ENCODE measurements at regions not wholly inside any gene's neighbourhood (a gene's known extent, or its start where the extent isn't known, plus 50 kb on each side); places are given as distances from the start of the nearest gene placed in this dataset.
"Not testable (repeated sequence)": the region's sequence is repeated elsewhere in the genome, so short reads cannot be mapped to it uniquely, and the experiment has no call there.

DNA sequence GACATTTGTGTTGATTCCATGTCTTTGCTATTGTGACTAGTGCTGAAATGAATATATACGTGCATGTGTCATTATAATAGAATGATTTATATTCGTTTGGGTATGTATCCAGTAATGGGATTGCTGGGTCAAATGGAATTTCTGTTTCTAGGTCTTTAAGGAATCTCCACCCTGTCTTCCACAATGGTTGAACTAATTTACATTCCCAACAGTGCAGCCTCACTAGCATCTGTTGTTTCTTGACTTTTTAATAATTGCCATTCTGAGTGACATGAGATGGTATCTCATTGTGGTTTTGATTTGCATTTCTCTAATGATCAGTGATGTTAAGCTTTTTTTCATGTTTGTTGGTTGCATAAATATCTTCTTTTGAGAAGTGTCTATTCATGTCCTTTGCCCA is 291.2 kb downstream of the FAT4 start:
- FAIRE-seq = not testable (repeated sequence)

GRCh38 chr4:125620066-125620860 is 305.5 kb downstream of the FAT4 start:
- peak; percentile 93 for FAIRE-seq

DNA sequence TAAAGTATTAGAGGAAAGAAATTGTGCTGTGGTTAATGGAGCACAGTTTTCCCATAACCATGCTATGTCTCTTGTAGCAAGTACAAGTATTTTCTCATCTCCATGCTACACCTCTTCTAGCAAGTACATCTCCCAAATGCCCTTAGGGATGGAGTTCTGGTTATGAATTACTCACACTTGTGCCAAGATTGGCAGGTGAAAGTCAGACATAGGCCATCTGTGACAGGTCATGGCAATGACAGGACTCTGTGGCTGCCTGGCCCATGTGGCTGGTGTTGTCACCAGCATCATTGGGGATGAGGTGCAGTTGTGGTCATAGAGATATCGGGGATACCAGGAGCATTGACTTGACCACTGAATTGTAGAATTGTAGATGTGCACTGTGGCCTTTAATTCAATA is 310.2 kb downstream of the FAT4 start:
- no peak for FAIRE-seq

GRCh38 chr4:125626946-125627345 is 312.2 kb downstream of the FAT4 start:
- FAIRE-seq = no peak

- FAIRE-seq = no peak
These were observed 324.4 kb downstream of the FAT4 start for GRCh38 chr4:125639182-125639621.

DNA sequence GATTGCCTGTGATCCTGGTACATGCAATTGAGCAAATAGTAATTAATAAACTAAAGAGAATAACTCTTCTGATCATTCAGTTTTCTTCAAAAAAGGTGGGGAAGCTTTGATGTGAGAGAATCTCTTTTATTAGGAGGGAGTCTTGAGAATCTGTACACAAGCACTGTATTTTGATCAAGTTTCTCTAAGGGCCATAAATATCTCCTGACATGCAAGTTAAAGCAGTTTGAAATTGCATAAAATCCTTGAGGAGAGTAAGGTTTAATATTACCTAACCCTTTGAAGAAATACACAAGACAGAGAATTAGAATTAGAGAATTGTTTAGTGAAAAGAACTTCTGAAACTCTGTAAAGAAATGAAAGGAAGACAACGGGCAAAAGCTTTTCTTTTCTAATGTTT is 326.9 kb downstream of the FAT4 start:
- no peak for FAIRE-seq

- FAIRE-seq = no peak
These were observed 327.9 kb downstream of the FAT4 start for GRCh38 chr4:125642645-125643044.

- FAIRE-seq = no peak
These were observed 334.7 kb downstream of the FAT4 start for GRCh38 chr4:125649452-125649851.

DNA sequence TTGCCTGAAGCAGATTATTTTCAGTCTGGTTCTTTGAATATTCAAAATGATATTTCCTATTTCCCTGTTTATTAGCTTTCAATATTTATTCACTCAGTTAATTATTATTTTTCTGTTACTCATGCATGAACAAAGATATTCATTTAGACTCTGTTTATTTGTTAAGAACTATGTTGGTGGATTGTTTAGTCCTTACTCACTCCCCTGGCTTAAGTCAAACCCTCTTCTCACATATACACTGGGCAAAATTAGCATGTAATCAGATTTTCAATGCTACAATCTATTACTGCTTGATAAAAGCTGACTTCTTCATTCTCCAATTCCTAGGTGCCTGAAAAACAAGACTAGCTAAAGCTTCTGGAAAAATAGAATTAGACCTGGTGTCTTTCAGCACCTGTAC is 335.8 kb downstream of the FAT4 start:
- no peak for FAIRE-seq

GRCh38 chr4:125651707-125652357 is 337.1 kb downstream of the FAT4 start:
- not testable (repeated sequence) for FAIRE-seq

DNA sequence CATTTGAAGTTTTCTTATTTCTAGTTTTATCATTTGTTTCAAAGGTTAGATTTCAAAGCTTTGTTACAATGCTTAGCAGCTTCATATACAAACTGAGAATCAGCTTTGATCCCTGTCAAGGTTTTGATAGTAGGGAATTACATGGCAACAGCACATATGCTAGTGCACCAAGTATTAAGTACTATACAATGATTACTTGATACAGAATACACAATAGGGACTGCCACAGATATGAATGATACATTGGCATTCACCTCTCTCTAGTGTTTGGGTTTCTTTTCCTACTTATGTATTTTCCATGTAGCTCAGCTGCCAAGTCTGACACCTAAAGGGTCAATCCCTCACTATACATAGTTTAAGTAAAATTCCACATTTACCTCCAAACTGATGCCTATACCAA is 344.0 kb downstream of the FAT4 start:
- FAIRE-seq = no peak

GRCh38 chr4:125663896-125664767 is 349.4 kb downstream of the FAT4 start:
- FAIRE-seq = no peak

DNA sequence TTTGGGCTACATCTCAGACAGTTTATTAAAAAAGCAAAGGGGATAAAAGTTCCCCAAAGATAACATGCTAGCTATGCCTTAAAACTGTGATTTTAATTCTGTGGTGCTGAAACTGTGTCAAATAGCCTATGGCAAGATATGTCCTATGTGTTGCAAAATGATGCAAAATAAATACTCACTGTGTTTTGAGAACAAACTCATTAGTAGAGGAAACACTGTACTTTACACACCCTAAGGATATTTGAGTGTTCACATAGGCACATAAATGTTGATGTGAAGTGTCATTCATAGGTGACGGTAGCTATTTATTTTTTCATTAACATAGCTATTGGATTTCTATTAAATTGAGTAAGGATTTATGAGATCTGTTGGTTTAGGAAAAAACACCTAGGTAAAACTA is 351.9 kb downstream of the FAT4 start:
- FAIRE-seq = no peak

DNA sequence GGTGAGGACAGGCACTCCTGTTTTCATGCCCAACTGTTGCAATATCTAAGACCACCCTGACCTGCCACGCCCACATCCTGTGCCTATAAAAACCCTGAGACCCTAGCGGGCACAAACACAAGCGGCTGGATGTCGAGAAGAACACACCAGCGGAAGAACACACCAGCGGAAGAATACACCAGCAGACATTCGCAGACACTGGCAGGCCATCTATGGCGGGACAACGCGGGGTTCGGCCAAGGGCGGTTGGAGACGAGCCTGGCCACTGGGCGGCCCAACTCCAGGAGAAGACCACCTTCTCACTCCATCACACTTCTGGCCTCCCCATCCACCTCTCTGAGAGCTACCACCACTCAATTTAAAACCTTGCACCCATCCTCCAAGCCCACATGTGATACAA is 361.4 kb downstream of the FAT4 start:
- no peak for FAIRE-seq

DNA sequence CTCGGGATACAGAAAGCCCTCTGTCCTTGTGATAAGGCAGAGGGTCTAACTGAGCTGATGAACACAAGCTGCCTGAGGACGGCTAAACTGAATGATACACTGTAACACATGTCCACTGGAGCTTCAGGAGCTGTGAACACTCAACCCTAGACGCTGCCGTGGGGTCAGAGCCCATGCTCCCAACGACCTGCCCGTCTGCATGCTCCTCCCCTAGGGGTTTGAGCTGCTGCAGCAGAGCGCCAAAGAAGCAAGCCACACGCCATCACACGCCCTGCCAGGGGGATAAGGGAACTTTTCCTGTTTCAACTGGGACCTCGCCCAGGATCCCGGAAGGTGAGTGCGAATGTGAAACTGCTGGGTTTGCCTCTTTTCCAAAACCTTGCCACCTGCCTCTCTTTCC is 361.8 kb downstream of the FAT4 start:
- FAIRE-seq = no peak

DNA sequence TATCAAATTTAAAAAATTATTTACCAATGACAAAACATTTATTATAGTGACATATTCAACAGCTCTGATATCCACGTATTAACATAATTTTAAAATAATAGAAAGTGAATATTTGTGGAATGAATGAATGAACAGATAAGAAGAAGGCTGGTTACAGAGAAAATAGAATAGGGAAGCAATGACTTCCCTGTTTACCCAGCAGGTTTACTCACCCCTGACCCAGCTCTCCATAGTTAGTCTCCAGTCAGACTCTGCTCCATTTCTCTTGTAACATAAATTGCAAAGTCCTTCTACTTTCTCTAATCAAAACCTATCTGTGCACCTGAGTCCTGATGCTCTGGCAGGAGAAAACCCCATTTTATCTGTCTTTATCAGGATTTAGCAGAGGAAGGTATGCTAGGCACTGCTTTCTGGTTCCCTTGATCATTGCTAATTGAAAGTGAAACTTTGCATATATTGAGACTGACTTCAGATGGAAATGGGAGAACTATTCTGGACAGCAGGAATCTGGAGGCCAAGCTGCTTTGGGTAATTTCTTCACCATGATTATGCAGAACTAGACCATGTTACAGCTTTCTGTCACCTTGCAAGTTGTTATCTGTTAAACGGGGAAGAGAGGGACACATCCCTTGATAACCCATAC is 363.0 kb downstream of the FAT4 start:
- no peak for FAIRE-seq

- FAIRE-seq = no peak
These were observed 365.2 kb downstream of the FAT4 start for GRCh38 chr4:125679989-125680388.

- no peak for FAIRE-seq
These were observed 366.5 kb downstream of the FAT4 start for GRCh38 chr4:125681240-125681639.

DNA sequence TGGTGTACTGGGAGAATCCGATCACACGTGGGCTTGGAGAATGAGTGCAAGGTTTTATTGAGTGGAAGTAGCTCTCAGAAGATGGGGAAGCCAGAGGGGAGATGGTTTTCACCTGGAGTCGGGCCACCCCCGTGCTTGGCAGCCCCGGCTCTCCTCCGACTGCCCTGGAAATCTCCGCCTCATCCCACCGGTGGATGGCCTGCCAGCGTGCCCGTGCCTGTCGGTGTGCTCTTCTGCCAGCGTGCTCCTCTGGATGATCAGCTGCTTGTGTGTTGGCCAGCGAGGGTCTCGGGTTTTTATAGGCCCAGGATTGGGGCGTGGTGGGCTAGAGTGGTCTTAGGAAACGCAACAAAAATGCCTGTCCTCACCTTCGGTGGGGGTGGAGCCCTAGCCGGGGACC is 368.0 kb downstream of the FAT4 start:
- FAIRE-seq = no peak

- no peak for FAIRE-seq
These were observed 374.1 kb downstream of the FAT4 start for GRCh38 chr4:125688841-125689240.

DNA sequence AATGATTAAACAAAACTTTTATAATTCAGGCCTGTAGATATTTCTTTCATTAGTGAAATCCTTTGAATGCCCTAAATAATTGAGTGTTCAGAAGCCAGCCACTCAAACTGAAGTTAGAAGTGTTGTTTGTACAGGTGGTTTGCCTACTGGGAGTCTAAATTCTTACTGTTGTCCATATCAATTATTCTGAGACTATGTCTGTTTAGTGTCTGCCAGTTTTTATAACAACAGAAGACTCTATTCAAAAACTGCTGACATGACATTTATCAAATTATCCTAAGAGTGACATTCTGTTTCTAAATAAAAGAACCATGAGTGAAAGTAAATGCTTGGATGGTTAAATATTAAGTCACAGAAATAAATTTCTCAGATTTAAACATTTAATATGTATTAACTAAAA is 375.1 kb downstream of the FAT4 start:
- no peak for FAIRE-seq

DNA sequence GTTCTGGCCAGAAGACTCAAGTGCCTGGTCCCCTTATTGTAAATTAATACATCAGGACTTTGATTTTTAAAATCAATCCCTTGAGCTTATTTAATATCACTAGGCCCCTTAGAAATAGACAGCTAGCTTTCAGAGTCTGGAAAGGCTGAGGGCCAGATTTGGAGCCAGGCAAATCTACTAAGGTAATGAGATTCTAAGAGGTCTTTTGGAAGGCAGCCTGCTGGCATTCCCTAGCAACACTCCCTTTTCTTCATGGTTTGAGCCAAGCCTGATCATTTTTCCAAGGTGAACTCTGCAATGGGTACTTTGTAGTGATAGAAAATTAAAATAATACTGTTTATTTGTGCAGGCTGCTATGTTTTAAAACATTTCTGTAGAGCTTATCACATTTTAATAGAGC is 378.5 kb downstream of the FAT4 start:
- FAIRE-seq = no peak

- no peak for FAIRE-seq
These were observed 387.7 kb downstream of the FAT4 start for GRCh38 chr4:125702406-125702805.

All from endometrium (tissue), 2 donors.